ENCODE measurements at regions not wholly inside any gene's neighbourhood (a gene's known extent, or its start where the extent isn't known, plus 50 kb on each side); places are given as distances from the start of the nearest gene placed in this dataset.

- DNase-seq (ENCODE audit: low spot score) = no peak
Measured at GRCh38 chr15:35159170-35159569, 74.1 kb upstream of the NANOGP8 start.

GRCh38 chr15:35151782-35152181, 66.7 kb upstream of the NANOGP8 start:
- no peak for DNase-seq (ENCODE audit: low spot score)

- no peak for DNase-seq (ENCODE audit: low spot score)
Measured at GRCh38 chr15:35151381-35151780, 66.3 kb upstream of the NANOGP8 start.

DNA sequence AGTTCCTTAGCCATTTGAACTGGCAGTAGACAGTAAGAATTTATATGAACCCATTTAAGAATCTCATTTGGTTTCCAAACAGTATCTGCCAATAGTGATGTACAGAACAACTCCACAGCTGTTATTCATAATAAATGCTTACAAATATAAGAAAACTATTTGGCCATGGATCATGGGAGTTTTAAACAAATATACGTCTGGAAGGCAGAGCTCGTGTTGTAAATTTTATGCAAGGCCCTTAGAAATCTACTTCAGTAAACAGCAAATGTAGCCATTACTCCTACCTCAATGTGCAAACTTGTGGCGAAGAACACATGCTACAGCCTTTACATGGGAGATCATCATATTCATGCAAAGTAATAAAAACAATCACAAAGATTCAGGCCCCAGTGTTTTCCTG, 65.3 kb upstream of the NANOGP8 start:
- no peak for DNase-seq (ENCODE audit: low spot score)

DNA sequence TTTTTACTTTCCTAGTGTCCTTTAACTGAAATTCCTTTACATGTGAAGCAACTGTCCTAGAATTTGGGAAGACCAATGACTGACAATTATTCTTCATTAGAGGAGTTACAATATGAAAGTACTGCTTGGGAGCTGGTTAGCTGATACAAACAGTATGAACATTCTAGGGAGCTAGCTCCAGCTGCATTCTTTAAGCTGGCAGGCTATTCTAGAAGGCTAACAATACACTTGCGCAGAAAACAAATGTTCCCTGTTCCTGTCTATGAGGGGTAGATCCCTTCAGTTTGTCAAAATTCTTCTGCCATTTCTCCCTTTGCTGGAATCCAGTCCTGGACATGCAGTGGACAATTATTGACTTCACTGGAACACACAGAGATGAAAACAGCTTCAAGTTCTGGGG, 60.2 kb upstream of the NANOGP8 start:
- no peak for DNase-seq (ENCODE audit: low spot score)

GRCh38 chr15:35142578-35142977, 57.5 kb upstream of the NANOGP8 start:
- DNase-seq (ENCODE audit: low spot score) = no peak

DNA sequence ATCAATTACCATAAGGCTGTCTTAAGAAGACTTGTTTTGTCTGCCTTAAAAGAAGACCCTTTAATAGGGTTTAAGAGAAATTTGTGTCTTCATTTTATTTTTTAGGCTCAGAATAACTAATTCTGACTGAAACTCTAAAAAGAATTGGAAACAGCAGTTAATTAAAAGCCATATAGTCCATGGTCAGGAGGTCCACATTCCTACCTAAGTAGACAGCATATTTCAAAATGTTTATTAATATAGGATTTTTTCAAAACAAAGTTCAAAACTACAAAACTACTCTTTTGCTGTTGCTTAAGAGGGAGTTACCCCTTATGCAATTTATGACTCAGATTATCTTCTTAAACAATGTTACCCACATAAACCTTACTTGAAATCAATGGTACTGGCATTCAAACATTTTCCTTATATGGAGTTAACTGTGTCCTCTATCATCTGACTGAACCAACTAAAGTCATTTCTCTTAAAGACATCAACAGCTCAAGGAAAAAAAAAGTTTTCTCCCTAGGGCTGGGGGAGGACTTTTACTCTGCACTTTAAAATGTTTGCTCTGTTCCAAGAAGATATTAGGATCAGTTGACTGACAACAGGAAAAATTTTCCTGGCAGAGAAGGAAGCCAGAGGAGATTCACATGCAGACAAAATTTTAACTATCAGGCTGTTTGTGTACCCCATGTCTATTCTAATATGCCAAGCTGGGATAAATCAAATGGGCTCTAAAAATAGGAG, 56.8 kb upstream of the NANOGP8 start:
- DNase-seq (ENCODE audit: low spot score) = peak; percentile 71

DNA sequence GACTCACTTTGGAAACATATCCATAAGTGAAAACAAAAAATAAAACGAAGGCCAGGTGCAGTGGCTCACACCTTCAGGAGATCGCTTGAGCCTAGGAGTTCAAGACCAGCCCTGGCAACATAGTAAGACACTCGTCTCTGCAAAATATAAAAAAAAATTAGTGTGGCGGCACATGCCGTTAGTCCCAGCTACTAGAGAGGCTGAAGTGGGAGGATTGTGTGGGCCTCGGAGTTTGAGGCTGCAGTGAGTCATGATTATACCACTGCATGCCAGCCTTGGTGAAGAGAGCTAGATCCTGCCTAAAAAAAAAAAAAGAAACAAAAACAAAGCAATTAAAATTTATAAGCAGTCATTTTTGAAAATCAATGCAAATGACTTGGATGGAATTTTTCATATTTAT, 54.7 kb upstream of the NANOGP8 start:
- DNase-seq (ENCODE audit: low spot score) = no peak

DNA sequence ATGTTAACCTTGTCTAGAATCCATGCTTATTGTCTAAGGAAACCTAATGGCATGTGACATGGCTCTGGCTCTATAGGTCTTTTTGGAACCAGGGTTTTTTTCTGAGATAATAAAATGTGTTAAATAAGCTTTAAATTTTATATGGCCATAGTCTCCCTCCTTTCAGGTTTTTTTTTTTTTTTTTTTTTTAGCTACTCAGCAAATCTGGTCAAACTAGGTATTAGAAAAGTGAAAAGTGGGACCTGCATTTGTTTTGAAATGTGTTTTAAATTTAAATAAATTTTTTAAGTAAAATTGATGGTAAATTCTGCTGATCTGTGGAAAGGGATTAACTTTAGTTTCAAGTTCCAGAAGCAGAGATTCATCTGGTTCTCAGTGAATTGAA, 52.1 kb upstream of the NANOGP8 start:
- no peak for DNase-seq (ENCODE audit: low spot score)

GRCh38 chr15:35136321-35137189, 51.5 kb upstream of the NANOGP8 start:
- DNase-seq (ENCODE audit: low spot score) = no peak
